NCI-H128 (cell line): ENCODE measurements at regions not wholly inside any gene's neighbourhood (a gene's known extent, or its start where the extent isn't known, plus 50 kb on each side); places are given as distances from the start of the nearest gene placed in this dataset.
"Not testable (repeated sequence)": the region's sequence is repeated elsewhere in the genome, so short reads cannot be mapped to it uniquely, and the experiment has no call there.

Source experiments
- DNase-seq: peaks from one replicate; lab custom pipeline; 2025; ENCODE audit not compliant: unreplicated experiment; lab: John Stamatoyannopoulos, UW

GRCh38 chr13:65330287-65330686 lies 1899.8 kb downstream of the PCDH9 start:
- DNase-seq, result no peak

- not testable (repeated sequence) for DNase-seq
Measured at GRCh38 chr13:65323192-65323591, 1906.9 kb downstream of the PCDH9 start.

GRCh38 chr13:65321423-65321822 lies 1908.7 kb downstream of the PCDH9 start:
- DNase-seq, result not testable (repeated sequence)

GRCh38 chr13:65314008-65314407 lies 1916.1 kb downstream of the PCDH9 start:
- no peak for DNase-seq

DNA sequence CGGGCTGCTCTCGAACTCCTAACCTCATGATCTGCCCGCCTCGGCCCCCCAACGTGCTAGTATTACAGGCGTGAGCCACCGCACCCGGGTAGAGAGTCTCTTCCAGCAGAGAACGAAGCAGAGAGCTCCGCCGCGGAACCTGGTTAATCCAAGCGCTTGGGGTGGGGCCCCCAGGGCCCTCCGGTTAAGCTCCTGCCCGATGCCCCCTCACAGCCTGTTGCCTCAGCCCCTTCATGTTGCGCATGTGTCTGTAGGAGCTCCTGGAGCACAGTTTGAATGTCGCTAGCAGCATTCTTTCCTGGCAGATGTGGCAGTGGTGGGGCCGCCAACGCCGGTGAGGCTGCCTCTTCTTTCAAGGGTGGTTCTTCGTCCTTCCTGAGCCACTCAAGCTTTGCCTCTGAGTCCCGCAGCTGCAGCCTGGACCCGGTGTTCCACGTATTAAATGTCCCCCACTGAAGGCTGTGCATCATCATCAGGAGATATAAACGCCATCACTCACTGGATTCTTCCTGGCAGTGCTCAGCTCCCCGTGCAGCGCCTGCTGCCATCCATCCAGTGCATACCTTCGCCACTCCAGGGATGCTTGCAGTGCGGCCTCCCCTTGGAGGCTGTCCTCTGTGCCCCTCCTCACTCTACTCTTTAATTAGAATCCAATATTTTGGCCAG lies 1919.3 kb downstream of the PCDH9 start:
- no peak for DNase-seq

- no peak for DNase-seq
Measured at GRCh38 chr13:65309906-65310305, 1920.2 kb downstream of the PCDH9 start.

DNA sequence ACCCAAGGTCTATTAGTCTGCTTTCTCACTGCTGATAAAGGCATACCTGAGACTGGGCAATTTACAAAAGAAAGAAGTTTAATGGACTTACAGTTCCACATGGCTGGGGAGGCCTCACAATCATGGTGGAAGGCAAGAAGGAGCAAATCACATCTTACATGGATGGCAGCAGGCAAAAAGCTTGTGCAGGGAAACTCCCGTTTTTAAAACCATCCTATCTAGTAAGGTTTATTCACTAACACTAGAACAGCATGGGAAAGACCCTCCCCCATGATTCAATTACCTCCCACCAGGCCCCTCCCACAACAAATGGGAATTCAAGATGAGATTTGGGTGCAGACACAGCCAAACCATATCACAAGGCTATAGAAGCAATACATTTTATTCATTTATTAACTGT lies 1921.4 kb downstream of the PCDH9 start:
- not testable (repeated sequence) for DNase-seq

DNA sequence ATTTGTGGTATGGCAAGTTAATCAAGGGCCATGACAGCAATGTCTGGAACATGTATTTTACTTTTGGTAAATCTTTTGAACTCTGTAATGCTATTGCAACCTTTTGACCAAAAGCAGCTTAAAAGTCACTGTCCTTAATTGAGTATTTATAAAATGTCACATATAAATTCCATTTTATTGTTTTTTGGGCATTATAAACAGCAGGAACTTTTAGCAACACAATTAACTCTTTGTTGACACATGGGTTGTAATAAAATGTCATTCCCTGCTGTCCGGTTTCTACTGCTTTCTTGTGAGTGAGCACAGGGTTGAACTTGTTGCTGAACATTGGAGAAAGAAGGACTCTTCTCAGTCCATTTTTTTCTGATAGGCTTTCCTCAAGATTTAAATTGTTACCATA lies 1923.1 kb downstream of the PCDH9 start:
- no peak for DNase-seq

- no peak for DNase-seq
Measured at GRCh38 chr13:65302691-65303090, 1927.4 kb downstream of the PCDH9 start.

DNA sequence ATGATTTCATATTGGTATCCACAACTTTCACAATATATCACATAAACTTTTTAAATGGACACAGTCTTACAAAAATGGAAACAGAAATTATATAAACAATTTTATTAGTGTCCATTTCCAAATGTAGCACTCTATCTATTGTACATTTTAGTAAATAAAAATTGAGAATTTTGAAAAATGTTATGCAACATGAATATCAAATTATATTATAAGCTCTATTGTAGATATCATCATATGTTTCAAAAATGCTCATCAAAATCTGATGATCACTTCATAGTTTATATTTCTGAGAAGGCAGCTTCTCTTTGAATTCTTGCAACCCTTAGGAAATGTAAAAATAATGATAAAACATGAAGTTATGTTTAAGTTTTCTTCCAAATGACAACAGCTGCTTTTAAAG lies 1928.6 kb downstream of the PCDH9 start:
- no peak for DNase-seq

- no peak for DNase-seq
Measured at GRCh38 chr13:65300220-65300619, 1929.9 kb downstream of the PCDH9 start.

DNA sequence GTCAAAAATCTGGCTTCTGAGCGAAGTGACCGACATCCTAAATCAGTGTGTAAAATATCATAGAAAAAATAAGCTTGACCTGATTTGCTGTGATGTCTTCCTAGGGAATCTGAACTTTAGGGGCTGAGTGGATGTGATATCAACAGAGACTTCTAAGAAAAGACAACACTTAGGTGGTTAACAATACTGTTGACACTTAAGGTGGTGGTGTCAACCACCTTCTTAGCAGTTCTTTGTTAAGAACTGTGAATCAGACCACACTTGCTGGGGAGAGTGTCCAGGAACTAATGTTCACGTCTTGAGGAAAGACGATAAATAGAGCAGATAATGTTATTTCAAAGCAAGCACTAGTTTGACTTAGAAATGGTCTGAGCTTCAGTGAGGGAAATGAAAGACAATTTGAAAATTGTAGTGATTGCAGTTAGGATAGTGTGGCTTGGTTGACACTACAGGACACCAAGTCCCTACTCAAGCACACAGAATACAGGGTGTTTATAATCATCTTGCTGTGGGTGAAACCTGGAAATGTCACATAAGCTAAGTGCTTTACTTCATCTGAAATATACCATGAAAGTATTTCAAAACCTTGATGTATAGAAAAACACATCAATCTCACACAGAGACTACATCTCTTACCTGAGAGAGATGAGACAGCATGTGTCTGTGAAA lies 1936.5 kb downstream of the PCDH9 start:
- no peak for DNase-seq

GRCh38 chr13:65292488-65292901 lies 1937.6 kb downstream of the PCDH9 start:
- DNase-seq, result no peak

DNA sequence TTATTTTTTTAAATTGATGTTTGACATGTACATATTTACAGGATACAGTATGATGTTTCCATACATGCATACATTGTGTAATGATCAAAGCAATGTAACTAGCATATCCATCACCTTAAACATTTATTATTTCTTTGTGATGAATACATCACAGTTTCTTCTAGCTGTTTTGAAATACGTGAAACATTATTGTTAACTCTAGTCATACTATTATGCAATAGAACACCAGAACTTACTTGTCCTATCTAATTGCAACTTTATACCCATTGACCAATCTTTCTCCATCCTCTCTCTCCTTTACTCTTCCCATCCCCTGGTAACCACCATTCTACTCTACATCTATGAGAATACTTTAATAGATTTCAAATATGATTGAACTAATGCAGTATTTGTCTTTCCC lies 1942.7 kb downstream of the PCDH9 start:
- DNase-seq, result no peak

DNA sequence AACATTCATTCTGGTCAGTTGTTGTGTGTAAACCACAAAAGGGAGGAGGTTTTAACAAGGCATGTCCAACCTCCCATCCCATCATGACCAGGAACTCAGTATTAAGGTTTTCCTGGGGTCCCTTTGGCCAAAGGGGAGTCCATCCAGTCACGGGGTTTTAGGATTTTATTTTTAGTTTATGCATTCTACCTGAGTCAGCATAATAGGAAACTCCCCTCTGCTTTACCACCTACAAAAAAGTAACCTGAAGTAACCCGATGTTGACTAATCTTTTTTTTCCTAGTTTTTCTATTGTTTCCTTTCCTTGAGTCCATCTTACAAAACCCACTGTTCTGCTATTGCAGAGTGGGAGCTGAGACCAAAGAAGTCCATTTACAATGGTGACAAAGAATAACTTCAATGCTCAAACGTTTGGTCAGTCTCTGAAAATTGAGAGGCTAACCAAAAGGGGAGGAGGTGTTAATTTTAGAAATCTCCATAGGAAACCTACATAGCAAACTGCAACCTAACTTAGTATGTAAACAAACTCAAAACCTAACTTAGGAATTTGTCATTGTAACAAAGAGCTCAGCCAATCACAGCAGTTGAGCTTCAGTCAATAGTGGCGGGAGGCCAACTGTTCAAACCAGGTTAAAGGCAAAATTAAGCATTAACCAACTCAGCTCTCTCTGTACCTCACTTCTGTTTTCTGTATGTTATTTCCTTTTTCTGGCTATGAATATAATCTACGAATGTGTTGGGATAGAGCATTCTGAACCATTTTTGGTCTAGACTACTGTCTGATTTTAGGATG lies 1954.1 kb downstream of the PCDH9 start:
- no peak for DNase-seq

DNA sequence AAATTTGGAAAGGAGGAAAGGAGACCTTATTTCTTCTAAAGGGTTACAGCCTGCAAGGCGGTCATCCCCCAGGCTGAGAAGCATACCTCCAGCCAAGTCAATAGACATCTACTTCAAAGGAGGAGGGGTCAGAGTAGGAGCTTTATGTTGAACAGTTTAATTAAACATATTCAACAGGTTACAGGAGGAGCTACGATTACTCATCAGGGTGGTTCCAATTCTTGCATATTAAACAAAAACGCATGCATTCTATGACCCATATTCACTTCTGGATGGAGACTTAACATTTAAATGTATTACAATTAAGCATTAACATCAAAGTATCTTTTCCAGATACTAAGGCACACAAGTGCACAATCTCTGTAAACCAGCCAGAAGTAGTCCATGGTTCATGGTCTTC lies 1955.0 kb downstream of the PCDH9 start:
- no peak for DNase-seq

- not testable (repeated sequence) for DNase-seq
Measured at GRCh38 chr13:65273811-65274420, 1956.2 kb downstream of the PCDH9 start.

GRCh38 chr13:65268009-65268408 lies 1962.1 kb downstream of the PCDH9 start:
- DNase-seq, result no peak

DNA sequence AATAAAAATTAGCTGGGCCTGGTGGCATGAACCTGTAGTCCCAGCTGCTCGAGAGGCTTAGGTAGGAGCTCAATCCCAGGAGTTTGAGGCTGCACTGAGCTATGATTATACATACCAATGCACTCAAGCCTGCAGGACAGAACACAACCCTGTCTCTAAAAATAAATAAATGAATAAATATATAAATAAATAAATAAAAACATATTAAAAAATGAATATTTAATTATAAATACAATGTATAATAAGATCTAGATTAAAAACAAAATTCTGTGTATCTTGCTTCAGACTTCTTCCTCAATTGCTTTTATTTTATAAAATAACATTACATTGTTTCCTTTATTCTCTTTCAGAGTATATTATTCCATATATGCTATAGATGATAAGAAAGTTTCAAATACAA lies 1964.1 kb downstream of the PCDH9 start:
- DNase-seq, result no peak

- DNase-seq, result no peak
Measured at GRCh38 chr13:65264066-65264465, 1966.1 kb downstream of the PCDH9 start.
